Lower leg skin (tissue), 4 donors: ENCODE measurements at regions not wholly inside any gene's neighbourhood (a gene's known extent, or its start where the extent isn't known, plus 50 kb on each side); places are given as distances from the start of the nearest gene placed in this dataset.
"Not testable (repeated sequence)": the region's sequence is repeated elsewhere in the genome, so short reads cannot be mapped to it uniquely, and the experiment has no call there.

Experiments used
- DNase-seq, 2 donors: peaks; one replicate each; pipeline ENCODE4 v3.0.0-alpha.2; 2019; ENCODE audit warnings: low spot score in 2 of 2
- H3K4me3 ChIP-seq: fragments of 200-600 bp; sonication (generic); 2 replicates; pipeline ENCODE4 v1.5.1; 2017; ENCODE audit warnings: mild to moderate bottlenecking, low read depth; ENCODE audit not compliant: poor library complexity, severe bottlenecking
- CTCF ChIP-seq, 3 donors: fragments of 450-650 bp; IDR thresholded peaks; one replicate each; pipeline ENCODE4 v1.5.1; 2016; ENCODE audit warnings: antibody characterized with exemption in 3 of 3, mild to moderate bottlenecking in 3 of 3, moderate library complexity in 2 of 3
- POLR2A ChIP-seq, 2 donors: fragments of 450-650 bp; IDR thresholded peaks; one replicate each; pipeline ENCODE4 v1.6.1; 2016 to 2017; ENCODE audit warnings: antibody characterized with exemption in 2 of 2, mild to moderate bottlenecking in 1 of 2, moderate library complexity in 1 of 2
- WGBS, 2 donors: methylation state at CpG; one replicate each; pipeline ENCODE4 v1.1.5; 2018; 5-methylcytosine and 5-hydroxymethylcytosine counted together
- intact Hi-C: fragments of 100-400 bp; cut with DNase I; formaldehyde crosslinking; loops from one replicate; pipeline ENCODE4 v1.15.0; 2023; ENCODE audit warnings: low total_unique reads

GRCh38 chr10:21285742-21286331, 239.6 kb downstream of the SKIDA1 start:
- no peak for DNase-seq
- intact Hi-C loops, result loop anchor here (10.0 kb wide), 1 partner anchor 209 kb away; no protein-coding TSS in a partner anchor
- no peak overlapping the region for H3K4me3 ChIP-seq
- TF ChIP-seq CTCF (IDR thresholded peaks at IDR 0.05), result no peak
- no peak for TF ChIP-seq POLR2A (IDR thresholded peaks at IDR 0.05)
- 88 to 91% methylated on average over 4 of the region's 4 CpGs for WGBS, 2 donors

GRCh38 chr10:21285207-21285606, 240.3 kb downstream of the SKIDA1 start:
- no peak for DNase-seq
- H3K4me3 ChIP-seq, result no peak overlapping the region
- WGBS, 2 donors, result 86 to 91% methylated on average over 4 of the region's 4 CpGs
- intact Hi-C loops, result loop anchor here (10.0 kb wide), 1 partner anchor 210 kb away; no protein-coding TSS in a partner anchor
- TF ChIP-seq CTCF (IDR thresholded peaks at IDR 0.05) (no peak), POLR2A (IDR thresholded peaks at IDR 0.05) (no peak)

- DNase-seq, result no peak
- TF ChIP-seq POLR2A (IDR thresholded peaks at IDR 0.05), result no peak
- TF ChIP-seq CTCF (IDR thresholded peaks at IDR 0.05), result no peak
- intact Hi-C loops, result loop anchor here (10.0 kb wide), 1 partner anchor 210 kb away; no protein-coding TSS in a partner anchor
- 66 to 71% methylated on average over 2 of the region's 2 CpGs for WGBS, 2 donors
- no peak overlapping the region for H3K4me3 ChIP-seq
Observed at GRCh38 chr10:21284301-21284700, 241.2 kb downstream of the SKIDA1 start.

GRCh38 chr10:21283053-21283452, 242.4 kb downstream of the SKIDA1 start:
- not testable (repeated sequence) for H3K4me3 ChIP-seq, DNase-seq
- WGBS, 2 donors, result 78 to 80% methylated on average over 6 of the region's 6 CpGs
- intact Hi-C loops, result loop anchor here (10.0 kb wide), 1 partner anchor 212 kb away; no protein-coding TSS in a partner anchor

GRCh38 chr10:21281765-21282484, 243.6 kb downstream of the SKIDA1 start:
- TF ChIP-seq CTCF (IDR thresholded peaks at IDR 0.05) (no peak), POLR2A (IDR thresholded peaks at IDR 0.05) (no peak)
- DNase-seq, result no peak
- intact Hi-C loops, result loop anchor here (10.0 kb wide), 1 partner anchor 213 kb away; no protein-coding TSS in a partner anchor
- no peak overlapping the region for H3K4me3 ChIP-seq
- WGBS, 2 donors, result 79 to 88% methylated on average over 8 of the region's 8 CpGs

GRCh38 chr10:21280971-21281572, 244.4 kb downstream of the SKIDA1 start:
- TF ChIP-seq CTCF (IDR thresholded peaks at IDR 0.05) (no peak), POLR2A (IDR thresholded peaks at IDR 0.05) (no peak)
- intact Hi-C loops, result loop anchor here (10.0 kb wide), 1 partner anchor 214 kb away; no protein-coding TSS in a partner anchor
- WGBS, 2 donors, result 91 to 97% methylated on average over 2 of the region's 2 CpGs
- no peak for DNase-seq
- H3K4me3 ChIP-seq, result no peak overlapping the region
